ENCODE measurements at regions not wholly inside any gene's neighbourhood (a gene's known extent, or its start where the extent isn't known, plus 50 kb on each side); places are given as distances from the start of the nearest gene placed in this dataset.
"Not testable (repeated sequence)": the region's sequence is repeated elsewhere in the genome, so short reads cannot be mapped to it uniquely, and the experiment has no call there.

GRCh38 chr11:69887841-69888427, 68.7 kb upstream of the FGF3 start:
- DNase-seq = no peak

GRCh38 chr11:69888483-69889181, 69.4 kb upstream of the FGF3 start:
- no peak for DNase-seq

- DNase-seq = no peak
Observed at GRCh38 chr11:69889400-69890318, 70.4 kb upstream of the FGF3 start.

GRCh38 chr11:69890476-69890875, 71.3 kb upstream of the FGF3 start:
- no peak for DNase-seq

- DNase-seq = no peak
Observed at GRCh38 chr11:69891421-69892236, 72.4 kb upstream of the FGF3 start.

- DNase-seq = no peak
Observed at GRCh38 chr11:69892237-69892985, 73.2 kb upstream of the FGF3 start.

- no peak for DNase-seq
Observed at GRCh38 chr11:69892986-69893555, 73.9 kb upstream of the FGF3 start.

- DNase-seq = no peak
Observed at GRCh38 chr11:69893631-69894030, 74.4 kb upstream of the FGF3 start.

GRCh38 chr11:69894181-69894611, 75.0 kb upstream of the FGF3 start:
- DNase-seq = no peak

GRCh38 chr11:69894648-69895047, 75.4 kb upstream of the FGF3 start:
- no peak for DNase-seq

- no peak for DNase-seq
Observed at GRCh38 chr11:69896250-69896649, 77.0 kb upstream of the FGF3 start.

- no peak for DNase-seq
Observed at GRCh38 chr11:69898123-69898522, 78.9 kb upstream of the FGF3 start.

- no peak for DNase-seq
Observed at GRCh38 chr11:69899957-69900821, 81.0 kb upstream of the FGF3 start.

- DNase-seq = not testable (repeated sequence)
Observed at GRCh38 chr11:69900822-69901302, 81.6 kb upstream of the FGF3 start.

- DNase-seq = no peak
Observed at GRCh38 chr11:69902337-69902736, 83.1 kb upstream of the FGF3 start.

GRCh38 chr11:69903211-69903610, 84.0 kb upstream of the FGF3 start:
- no peak for DNase-seq

GRCh38 chr11:69904161-69904973, 85.2 kb upstream of the FGF3 start:
- no peak for DNase-seq

GRCh38 chr11:69904974-69905535, 85.8 kb upstream of the FGF3 start:
- DNase-seq = no peak

Data from GOT3 (cell line).